Kidney (tissue), 13 donors: ENCODE measurements at regions not wholly inside any gene's neighbourhood (a gene's known extent, or its start where the extent isn't known, plus 50 kb on each side); places are given as distances from the start of the nearest gene placed in this dataset.

Experiments
- DNase-seq, 5 donors: peaks; one replicate each; pipeline ENCODE4 v3.0.0-alpha.2; 2013 to 2020
- FAIRE-seq: peaks from 2 replicates; lab custom pipeline; 2012; peaks lifted over from hg19 to GRCh38; lab: Jason Lieb, UNC
- H3K27ac ChIP-seq, 2 donors: one replicate each; pipeline ENCODE4 v1.7.0; 2013; ENCODE audit warnings: low read depth in 2 of 2, low read length in 2 of 2, inconsistent platforms in 1 of 2
- H3K27me3 ChIP-seq: one replicate; pipeline ENCODE4 v1.7.1; 2013; ENCODE audit warnings: low read length, inconsistent platforms; ENCODE audit not compliant: control insufficient read depth, insufficient read depth
- H3K36me3 ChIP-seq, 3 donors: one replicate each; pipeline versions ENCODE4 v1.7.0 to v1.7.1; 2013; ENCODE audit warnings: low read length in 3 of 3, control low read depth in 1 of 3, inconsistent platforms in 1 of 3; ENCODE audit not compliant: insufficient read depth in 3 of 3, control insufficient read depth in 2 of 3
- H3K4me1 ChIP-seq, 3 donors: one replicate each; pipeline versions ENCODE4 v1.7.0 to v1.7.1; 2013; ENCODE audit warnings: low read length in 3 of 3, inconsistent platforms in 1 of 3, low read depth in 1 of 3; ENCODE audit not compliant: control insufficient read depth in 2 of 3, insufficient read depth in 2 of 3
- H3K4me3 ChIP-seq, 3 donors: one replicate each; pipeline versions ENCODE4 v1.7.0 to v1.8.1; 2013; ENCODE audit warnings: low read length in 3 of 3, control low read depth in 1 of 3, inconsistent platforms in 1 of 3
- H3K9ac ChIP-seq, 3 donors: one replicate each; pipeline versions ENCODE4 v1.7.0 to v1.7.1; 2013; ENCODE audit warnings: low read length in 3 of 3, control low read depth in 1 of 3, inconsistent platforms in 1 of 3
- H3K9me3 ChIP-seq, 3 donors: one replicate each; pipeline versions ENCODE4 v1.7.0 to v1.7.1; 2013; ENCODE audit warnings: low read length in 3 of 3, control low read depth in 1 of 3, inconsistent platforms in 1 of 3; ENCODE audit not compliant: control insufficient read depth in 2 of 3, insufficient read depth in 1 of 3
- intact Hi-C: fragments of 100-400 bp; cut with DNase I; formaldehyde crosslinking; loops from one replicate; pipeline ENCODE4 v1.11.1; 2022
- TF ChIP-seq, protein P1 (sequence below): IDR thresholded peaks from 3 replicates; pipeline ENCODE4 v1.5.1; 2012; ENCODE audit warnings: mild to moderate bottlenecking, moderate library complexity, borderline replicate concordance; ENCODE audit not compliant: insufficient read depth; ENCODE audit errors: extremely low read depth
- donor health status: control.
- donor health status: control.
- donor health status: control.
- donor health status: control.
- donor health status: control.
- donor health status: DM: yes; HTN: yes; CAD: no.
- donor health status: Normal renal cell carcinoma (clear cell type).

DNA sequence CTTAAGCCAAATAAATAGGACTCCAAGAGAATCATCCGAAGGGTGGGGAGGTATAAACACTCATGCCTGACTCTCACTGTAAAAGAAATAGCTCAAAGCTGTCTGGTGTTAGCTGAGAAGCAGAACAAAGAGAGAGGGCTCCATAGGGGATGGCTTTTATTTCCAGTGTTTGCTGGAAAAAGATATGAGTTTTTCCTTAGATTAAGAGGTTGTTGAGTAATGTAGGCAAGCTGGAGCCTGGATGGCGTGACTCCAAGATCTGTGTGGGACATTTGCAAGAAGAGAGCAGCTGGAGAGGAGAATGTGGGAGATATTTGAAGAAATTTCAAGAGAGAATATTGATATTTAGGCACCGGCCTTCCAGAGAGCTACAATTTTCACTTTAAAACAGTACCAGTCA lies 793.7 kb upstream of the RGMB start:
- Histone ChIP-seq H3K9ac (no peak overlapping the region), H3K27me3 (no peaks in the 10 kb centered on the region), H3K4me1 (no peaks in the 10 kb centered on the region), H3K4me3 (no peak overlapping the region), H3K36me3 (no peaks in the 10 kb centered on the region), H3K27ac (no peak overlapping the region), H3K9me3 (no peaks in the 10 kb centered on the region)
- DNase-seq (no peak), FAIRE-seq (no peak)
- intact Hi-C loops, result no loop called here
- TF ChIP-seq, protein P1, sequence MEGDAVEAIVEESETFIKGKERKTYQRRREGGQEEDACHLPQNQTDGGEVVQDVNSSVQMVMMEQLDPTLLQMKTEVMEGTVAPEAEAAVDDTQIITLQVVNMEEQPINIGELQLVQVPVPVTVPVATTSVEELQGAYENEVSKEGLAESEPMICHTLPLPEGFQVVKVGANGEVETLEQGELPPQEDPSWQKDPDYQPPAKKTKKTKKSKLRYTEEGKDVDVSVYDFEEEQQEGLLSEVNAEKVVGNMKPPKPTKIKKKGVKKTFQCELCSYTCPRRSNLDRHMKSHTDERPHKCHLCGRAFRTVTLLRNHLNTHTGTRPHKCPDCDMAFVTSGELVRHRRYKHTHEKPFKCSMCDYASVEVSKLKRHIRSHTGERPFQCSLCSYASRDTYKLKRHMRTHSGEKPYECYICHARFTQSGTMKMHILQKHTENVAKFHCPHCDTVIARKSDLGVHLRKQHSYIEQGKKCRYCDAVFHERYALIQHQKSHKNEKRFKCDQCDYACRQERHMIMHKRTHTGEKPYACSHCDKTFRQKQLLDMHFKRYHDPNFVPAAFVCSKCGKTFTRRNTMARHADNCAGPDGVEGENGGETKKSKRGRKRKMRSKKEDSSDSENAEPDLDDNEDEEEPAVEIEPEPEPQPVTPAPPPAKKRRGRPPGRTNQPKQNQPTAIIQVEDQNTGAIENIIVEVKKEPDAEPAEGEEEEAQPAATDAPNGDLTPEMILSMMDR, result no peak

DNA sequence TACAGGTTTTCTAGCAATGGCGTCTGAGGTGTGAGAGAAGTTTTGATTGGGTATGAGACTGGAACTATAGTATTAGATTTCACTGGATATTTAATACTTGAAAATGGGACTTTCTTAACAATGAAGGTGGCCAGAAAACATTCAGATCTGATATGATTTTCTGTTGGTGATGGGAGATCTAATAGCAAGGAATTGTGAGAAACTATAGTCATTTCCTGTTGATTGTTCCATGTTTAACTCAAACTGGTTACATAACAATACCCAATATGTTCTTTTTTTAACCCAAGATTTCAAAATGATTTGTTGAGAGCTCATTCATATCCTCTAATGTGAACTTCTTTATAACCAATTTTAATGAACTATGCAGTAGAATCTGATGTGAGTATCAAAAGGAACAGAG lies 793.2 kb upstream of the RGMB start:
- Histone ChIP-seq H3K27me3 (no peaks in the 10 kb centered on the region), H3K27ac (no peak overlapping the region), H3K9ac (no peak overlapping the region), H3K4me3 (no peak overlapping the region), H3K4me1 (no peaks in the 10 kb centered on the region), H3K9me3 (no peaks in the 10 kb centered on the region), H3K36me3 (no peaks in the 10 kb centered on the region)
- DNase-seq (no peak), FAIRE-seq (no peak)
- TF ChIP-seq, protein P1, result no peak
- intact Hi-C loops, result no loop called here

DNA sequence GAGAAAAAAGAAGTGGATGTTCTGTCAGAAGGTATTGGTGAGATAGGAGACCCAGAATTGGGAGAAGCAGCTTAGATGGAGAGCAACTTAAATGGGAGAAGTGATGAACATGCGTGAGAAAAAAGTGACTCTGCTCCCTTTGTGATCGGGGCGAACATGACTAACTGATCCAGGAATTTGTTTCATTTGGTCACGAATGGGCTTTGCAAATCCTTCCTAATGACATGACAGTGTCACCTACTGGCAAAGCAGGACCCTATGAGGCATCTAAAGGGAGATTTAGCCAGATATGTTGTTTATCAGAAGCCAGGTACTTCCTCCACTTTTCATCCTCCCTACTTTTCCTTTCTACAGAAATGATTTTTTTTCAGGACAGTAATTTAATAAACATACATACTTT lies 787.4 kb upstream of the RGMB start:
- no peak overlapping the region for H3K27ac ChIP-seq
- no peaks in the 10 kb centered on the region for H3K36me3 ChIP-seq
- H3K4me3 ChIP-seq, result no peak overlapping the region
- H3K27me3 ChIP-seq, result no peaks in the 10 kb centered on the region
- no peaks in the 10 kb centered on the region for H3K9me3 ChIP-seq
- H3K4me1 ChIP-seq, result no peaks in the 10 kb centered on the region
- no peak for DNase-seq
- no peak overlapping the region for H3K9ac ChIP-seq
- intact Hi-C loops, result no loop called here
- TF ChIP-seq, protein P1, result no peak
- no peak for FAIRE-seq

GRCh38 chr5:97991236-97991635 lies 782.2 kb upstream of the RGMB start:
- TF ChIP-seq, protein P1, result no peak
- DNase-seq (peak in 1 of 5 donors; percentile 18), FAIRE-seq (no peak)
- H3K4me1 ChIP-seq, result no peaks in the 10 kb centered on the region
- no peak overlapping the region for H3K4me3 ChIP-seq
- H3K27me3 ChIP-seq, result no peaks in the 10 kb centered on the region
- no peak overlapping the region for H3K27ac ChIP-seq
- intact Hi-C loops, result no loop called here
- no peak overlapping the region for H3K9ac ChIP-seq
- H3K9me3 ChIP-seq, result peaks cover 0 to 2% (median 0%) of the 10 kb centered on the region in 3 donors
- H3K36me3 ChIP-seq, result no peaks in the 10 kb centered on the region
